ENCODE measurements at regions not wholly inside any gene's neighbourhood (a gene's known extent, or its start where the extent isn't known, plus 50 kb on each side); places are given as distances from the start of the nearest gene placed in this dataset.

- Histone ChIP-seq H3K4me1 (ENCODE audit: low read depth, poor library complexity, severe bottlenecking) (peaks cover 16% of the 10 kb centered on the region), H3K79me2 (ENCODE audit: insufficient read depth, low read depth) (no peaks in the 10 kb centered on the region), H3K27me3 (ENCODE audit: insufficient read depth, low read depth) (no peaks in the 10 kb centered on the region), H4K20me1 (ENCODE audit: insufficient read depth) (no peaks in the 10 kb centered on the region), H3K36me3 (ENCODE audit: insufficient read depth) (no peaks in the 10 kb centered on the region), H2AFZ (ENCODE audit: low read depth) (no peak overlapping the region), H3K27ac (no peak overlapping the region), H3K9ac (no peak overlapping the region), H3K4me3 (IDR thresholded peaks at IDR 0.05; ENCODE audit: insufficient read depth, low read depth, low read length) (no peak overlapping the region), H3K4me2 (no peak overlapping the region)
- TF ChIP-seq CTCF (conservative IDR thresholded peaks at IDR 0.05; ENCODE audit: low read depth, low read length), result no peak
These were observed 62.6 kb upstream of the WNT7B start for GRCh38 chr22:46039535-46039934.

GRCh38 chr22:46040471-46041465 lies 63.8 kb upstream of the WNT7B start:
- H4K20me1 ChIP-seq (ENCODE audit: insufficient read depth), result no peaks in the 10 kb centered on the region
- H2AFZ ChIP-seq (ENCODE audit: low read depth), result no peak overlapping the region
- H3K4me1 ChIP-seq (ENCODE audit: low read depth, poor library complexity, severe bottlenecking), result peaks cover 8% of the 10 kb centered on the region
- no peaks in the 10 kb centered on the region for H3K79me2 ChIP-seq (ENCODE audit: insufficient read depth, low read depth)
- H3K27me3 ChIP-seq (ENCODE audit: insufficient read depth, low read depth), result no peaks in the 10 kb centered on the region
- no peak overlapping the region for H3K4me3 ChIP-seq (IDR thresholded peaks at IDR 0.05; ENCODE audit: insufficient read depth, low read depth, low read length)
- no peak overlapping the region for H3K4me2 ChIP-seq
- no peak overlapping the region for H3K27ac ChIP-seq
- no peak for TF ChIP-seq CTCF (conservative IDR thresholded peaks at IDR 0.05; ENCODE audit: low read depth, low read length)
- H3K9ac ChIP-seq, result no peak overlapping the region
- no peaks in the 10 kb centered on the region for H3K36me3 ChIP-seq (ENCODE audit: insufficient read depth)

- Histone ChIP-seq H3K27ac (no peak overlapping the region), H3K79me2 (ENCODE audit: insufficient read depth, low read depth) (no peaks in the 10 kb centered on the region), H3K36me3 (ENCODE audit: insufficient read depth) (no peaks in the 10 kb centered on the region), H3K4me3 (IDR thresholded peaks at IDR 0.05; ENCODE audit: insufficient read depth, low read depth, low read length) (no peak overlapping the region), H3K9ac (no peak overlapping the region), H2AFZ (ENCODE audit: low read depth) (no peak overlapping the region), H4K20me1 (ENCODE audit: insufficient read depth) (no peaks in the 10 kb centered on the region), H3K4me1 (ENCODE audit: low read depth, poor library complexity, severe bottlenecking) (peaks cover 8% of the 10 kb centered on the region), H3K4me2 (no peak overlapping the region), H3K27me3 (ENCODE audit: insufficient read depth, low read depth) (no peaks in the 10 kb centered on the region)
- no peak for TF ChIP-seq CTCF (conservative IDR thresholded peaks at IDR 0.05; ENCODE audit: low read depth, low read length)
These were observed 64.7 kb upstream of the WNT7B start for GRCh38 chr22:46041642-46042041.

DNA sequence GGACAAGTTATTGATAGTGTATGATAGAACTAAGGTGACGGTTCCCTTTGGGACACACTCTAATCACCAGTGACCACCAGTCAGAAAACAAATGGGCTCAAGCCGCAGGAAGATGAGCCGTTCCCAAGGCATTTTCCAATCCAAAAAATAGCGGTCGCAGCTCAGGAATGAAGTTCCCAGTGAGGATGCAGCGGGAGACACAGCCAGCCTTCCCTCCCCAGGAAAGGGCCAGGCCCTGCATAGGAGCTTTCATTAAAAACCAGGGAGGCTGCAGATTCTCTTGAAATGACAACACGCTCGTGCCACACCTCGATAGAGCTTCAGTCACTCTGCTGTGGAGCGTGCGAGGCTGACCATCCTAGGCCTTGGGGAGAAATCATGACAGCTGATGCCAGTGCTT lies 65.8 kb upstream of the WNT7B start:
- Histone ChIP-seq H3K27me3 (ENCODE audit: insufficient read depth, low read depth) (no peaks in the 10 kb centered on the region), H3K9ac (no peak overlapping the region), H4K20me1 (ENCODE audit: insufficient read depth) (no peaks in the 10 kb centered on the region), H3K4me2 (no peak overlapping the region), H3K4me3 (IDR thresholded peaks at IDR 0.05; ENCODE audit: insufficient read depth, low read depth, low read length) (no peak overlapping the region), H3K79me2 (ENCODE audit: insufficient read depth, low read depth) (no peaks in the 10 kb centered on the region), H3K36me3 (ENCODE audit: insufficient read depth) (no peaks in the 10 kb centered on the region), H3K27ac (no peak overlapping the region), H3K4me1 (ENCODE audit: low read depth, poor library complexity, severe bottlenecking) (no peaks in the 10 kb centered on the region), H2AFZ (ENCODE audit: low read depth) (no peak overlapping the region)
- TF ChIP-seq CTCF (conservative IDR thresholded peaks at IDR 0.05; ENCODE audit: low read depth, low read length), result no peak

Measured in KMS-11 (cell line).